K562 (cell line): ENCODE measurements at regions not wholly inside any gene's neighbourhood (a gene's known extent, or its start where the extent isn't known, plus 50 kb on each side); places are given as distances from the start of the nearest gene placed in this dataset.

Source experiments
- ATAC-seq: fragments of 200-7000 bp; cut with Tn5 transposase; 3 replicates; pipeline ENCODE4 v1.9.1; 2020; ENCODE audit warnings: moderate library complexity
- BruUV-seq: library from RNA; stranded (reverse); fragments of 400-500 nt; replicated peaks from 2 replicates; lab custom pipeline; 2021; lab: Mats Ljungman, UMichigan
- CTCF ChIA-PET: fragments of 300-600 bp; formaldehyde crosslinking; extraction: SDS; loops from one replicate; lab custom pipeline; 2021; ENCODE audit warnings: low intra/inter-chr PET ratio; lab: Yijun Ruan, JAX
- POLR2A ChIA-PET: fragments of 300-600, 350-650 bp; sonication (Branson Sonifier 250); formaldehyde crosslinking; extraction: SDS; loops from one replicate; lab custom pipeline; 2021; ENCODE audit warnings: antibody characterized with exemption, inconsistent platforms; lab: Yijun Ruan, JAX
- DNase-seq, 4 experiments: peaks; one replicate each; pipeline versions ENCODE4 v3.0.0 to v3.0.0-alpha.2; 2011 to 2018; ENCODE audit warnings: low spot score in 3 of 4, mixed read lengths in 3 of 4; ENCODE audit errors: extremely low read depth in 1 of 4
- FAIRE-seq: peaks from 2 replicates; lab custom pipeline; 2011; peaks lifted over from hg19 to GRCh38; lab: Jason Lieb, UNC
- H2AFZ ChIP-seq: 2 replicates; pipeline ENCODE4 v1.6.0; 2011; ENCODE audit warnings: low read depth, low read length, control low read depth, inconsistent platforms
- H3K27ac ChIP-seq: fragments of 200-600 bp; 3 replicates; pipeline ENCODE4 v1.8.0; 2011; ENCODE audit warnings: low read depth, mild to moderate bottlenecking, control low read depth, inconsistent platforms, low read length, moderate library complexity, mixed read lengths; ENCODE audit errors: extremely low read depth
- H3K27me3 ChIP-seq, 2 experiments: fragments of 300-600 bp in 1 of 2; 2 replicates in 1 of 2; 3 replicates in 1 of 2; pipeline versions ENCODE4 v1.6.0 to v1.8.0; 2011; ENCODE audit warnings: inconsistent platforms in 2 of 2, low read length in 2 of 2, mild to moderate bottlenecking in 1 of 2, mixed read lengths in 1 of 2, moderate library complexity in 1 of 2; ENCODE audit not compliant: control insufficient read depth in 2 of 2, insufficient read depth in 2 of 2
- H3K36me3 ChIP-seq: fragments of 300-600 bp; 3 replicates; pipeline ENCODE4 v1.8.0; 2011; ENCODE audit warnings: mild to moderate bottlenecking, low read length, inconsistent platforms; ENCODE audit not compliant: control insufficient read depth, insufficient read depth
- H3K4me1 ChIP-seq, 2 experiments: fragments of 200-600 bp in 1 of 2; replicated peaks in 1 of 2; 2 replicates in 1 of 2; 3 replicates in 1 of 2; pipeline versions ENCODE4 v1.5.1 to v1.8.0; 2011; ENCODE audit warnings: inconsistent platforms in 2 of 2, low read length in 2 of 2, mild to moderate bottlenecking in 1 of 2, mixed read lengths in 1 of 2, moderate library complexity in 1 of 2; ENCODE audit not compliant: control insufficient read depth in 2 of 2, insufficient read depth in 2 of 2
- H3K4me2 ChIP-seq: 2 replicates; pipeline ENCODE4 v1.6.1; 2011; ENCODE audit warnings: low read length, control low read depth, inconsistent platforms, mixed read lengths; ENCODE audit not compliant: insufficient read depth
- H3K4me3 ChIP-seq: fragments of 200-600 bp; sonication (generic), shearing (Covaris generic); 2 replicates; pipeline ENCODE4 v1.5.1; 2016; ENCODE audit warnings: control low read depth, inconsistent platforms
- H3K79me2 ChIP-seq: fragments of 200-600 bp; 3 replicates; pipeline ENCODE4 v1.8.0; 2011; ENCODE audit warnings: low read length, inconsistent platforms; ENCODE audit not compliant: control insufficient read depth, insufficient read depth
- H3K9ac ChIP-seq, 2 experiments: 2 replicates each; pipeline versions ENCODE4 v1.6.0 to v1.6.1; 2011; ENCODE audit warnings: low read depth in 2 of 2, low read length in 2 of 2, control low read depth in 1 of 2, inconsistent platforms in 1 of 2, mild to moderate bottlenecking in 1 of 2, mixed read lengths in 1 of 2; ENCODE audit not compliant: insufficient read depth in 1 of 2
- H3K9me1 ChIP-seq: one replicate; pipeline ENCODE4 v1.6.0; 2011; ENCODE audit warnings: inconsistent platforms, mild to moderate bottlenecking, low read length, moderate library complexity; ENCODE audit not compliant: control insufficient read depth, insufficient read depth
- H3K9me3 ChIP-seq: replicated peaks from 2 replicates; pipeline ENCODE4 v1.5.1; 2011; ENCODE audit warnings: low read depth, low read length, inconsistent platforms; ENCODE audit not compliant: control insufficient read depth, insufficient read depth
- H4K20me1 ChIP-seq: replicated peaks from 2 replicates; pipeline ENCODE4 v1.6.1; 2011; ENCODE audit warnings: low read length, inconsistent platforms, mixed read lengths; ENCODE audit not compliant: control insufficient read depth, insufficient read depth
- ETV6 ChIP-seq, 3 experiments: fragments of 150-350 bp in 1 of 3; sonication (generic) in 1 of 3; formaldehyde crosslinking in 1 of 3; IDR thresholded peaks; 2 replicates each; pipeline versions ENCODE4 v1.6.1 to v1.8.0; 2014 to 2022; ENCODE audit warnings: borderline replicate concordance in 2 of 3, low read depth in 2 of 3, antibody characterized with exemption in 1 of 3, low read length in 1 of 3, mild to moderate bottlenecking in 1 of 3, missing genetic modification reagents in 1 of 3
- GTF2F1 ChIP-seq: IDR thresholded peaks from 2 replicates; pipeline ENCODE4 v1.6.1; 2011; ENCODE audit warnings: low read depth, low read length, improper control_type of control experiment
- NCOA2 ChIP-seq, 2 experiments: fragments of 450-650 bp; IDR thresholded peaks; 2 replicates each; pipeline ENCODE4 v1.6.1; 2018; ENCODE audit warnings: mild to moderate bottlenecking in 2 of 2, moderate library complexity in 1 of 2; ENCODE audit not compliant: partially characterized antibody in 2 of 2
- NFXL1 ChIP-seq: fragments of 450-650 bp; formaldehyde crosslinking; IDR thresholded peaks from 2 replicates; pipeline ENCODE4 v1.4.0; 2021; ENCODE audit warnings: mild to moderate bottlenecking
- POLR2AphosphoS5 ChIP-seq: IDR thresholded peaks from 2 replicates; pipeline ENCODE4 v1.6.1; 2011; ENCODE audit warnings: mild to moderate bottlenecking, low read depth, low read length, moderate library complexity; ENCODE audit not compliant: control insufficient read depth, insufficient read depth
- PYGO2 ChIP-seq: fragments of 450-650 bp; IDR thresholded peaks from 2 replicates; pipeline ENCODE4 v1.6.1; 2016; ENCODE audit warnings: mild to moderate bottlenecking, missing genetic modification characterization, moderate library complexity, missing compliant biosample characterization
- RREB1 ChIP-seq: fragments of 250-450 bp; sonication (Bioruptor Pico); IDR thresholded peaks from 2 replicates; pipeline ENCODE4 v1.4.0; 2020
- ZBTB7A ChIP-seq: IDR thresholded peaks from 2 replicates; pipeline ENCODE4 v1.6.1; 2011; ENCODE audit warnings: low read depth, mild to moderate bottlenecking, low read length, moderate library complexity, borderline replicate concordance; ENCODE audit not compliant: control insufficient read depth
- ZNF146 ChIP-seq: IDR thresholded peaks from one replicate; pipeline ENCODE4 v1.6.1; 2018; ENCODE audit warnings: missing compliant biosample characterization; ENCODE audit not compliant: unreplicated experiment
- ZNF232 ChIP-seq: sonication (generic); formaldehyde crosslinking; IDR thresholded peaks from 2 replicates; pipeline ENCODE4 v1.8.0; 2022; ENCODE audit warnings: mild to moderate bottlenecking, missing genetic modification reagents
- ZNF239 ChIP-seq: fragments of 250-450 bp; sonication (Bioruptor Pico); IDR thresholded peaks from 2 replicates; pipeline ENCODE4 v1.4.0; 2020; ENCODE audit warnings: mild to moderate bottlenecking
- ZNF384 ChIP-seq: IDR thresholded peaks from 2 replicates; pipeline ENCODE4 v1.6.1; 2012; ENCODE audit warnings: low read depth, low read length, improper control_type of control experiment
- ZNF436 ChIP-seq: fragments of 250-450, 450-650 bp; sonication (Bioruptor Pico); formaldehyde crosslinking; IDR thresholded peaks from 2 replicates; pipeline ENCODE4 v1.7.0; 2020; ENCODE audit warnings: mild to moderate bottlenecking
- ZNF444 ChIP-seq: fragments of 250-450 bp; sonication (Bioruptor Pico); IDR thresholded peaks from 2 replicates; pipeline ENCODE4 v1.4.0; 2020; ENCODE audit warnings: mild to moderate bottlenecking, moderate library complexity
- ZNF764 ChIP-seq: fragments of 250-450 bp; sonication (Bioruptor Pico); IDR thresholded peaks from 2 replicates; pipeline ENCODE4 v1.4.0; 2020; ENCODE audit warnings: low read depth, mild to moderate bottlenecking, moderate library complexity
- WGBS: fragments of 100-300 bp; shearing (Covaris generic); methylation state at CpG from one replicate; pipeline ENCODE4 v1.1.6; 2016; ENCODE audit warnings: low coverage, mixed read lengths; ENCODE audit not compliant: insufficient coverage; ENCODE audit errors: missing lambda C conversion rate; 5-methylcytosine and 5-hydroxymethylcytosine counted together
- in situ Hi-C: fragments of 300-500 bp; cut with MboI; formaldehyde crosslinking; loops from 4 replicates; pipeline ENCODE4 v1.15.0; 2018; ENCODE audit warnings: inconsistent platforms, mixed read lengths
- intact Hi-C: fragments of 100-400 bp; cut with micrococcal nuclease; formaldehyde crosslinking; loops from 2 replicates; pipeline ENCODE4 v1.14.2; 2022

GRCh38 chr3:107258300-107258699 lies 118.9 kb upstream of the CCDC54 start:
- POLR2A ChIA-PET: no interaction called here
- no peaks in the 10 kb centered on the region for H4K20me1 ChIP-seq
- DNase-seq: no peak
- H2AFZ ChIP-seq: no peak overlapping the region
- no peak overlapping the region for H3K4me2 ChIP-seq
- CTCF ChIA-PET: no interaction called here
- no peaks in the 10 kb centered on the region for H3K36me3 ChIP-seq
- no peaks in the 10 kb centered on the region for H3K4me1 ChIP-seq
- H3K27me3 ChIP-seq: no peaks in the 10 kb centered on the region
- H3K27ac ChIP-seq: no peak overlapping the region
- ATAC-seq: no peak
- 0% methylated on average over 1 of the region's 1 CpG for WGBS
- H3K9me3 ChIP-seq: no peaks in the 10 kb centered on the region
- no peak for FAIRE-seq
- in situ Hi-C loops (no loop called here), intact Hi-C loops (no loop called here)
- H3K9me1 ChIP-seq: no peaks in the 10 kb centered on the region
- no TSS peak for BruUV-seq
- H3K4me3 ChIP-seq: no peak overlapping the region
- H3K9ac ChIP-seq: no peak overlapping the region
- H3K79me2 ChIP-seq: no peaks in the 10 kb centered on the region
- TF ChIP-seq ZBTB7A: no peak
- TF ChIP-seq ZNF384: no peak
- TF ChIP-seq ZNF436 (CRISPR knock-in tag): no peak
- TF ChIP-seq GTF2F1: no peak
- TF ChIP-seq ZNF239 (CRISPR knock-in tag): no peak
- no peak for TF ChIP-seq PYGO2 (tag)
- TF ChIP-seq ZNF146 (CRISPR knock-in tag): no peak
- TF ChIP-seq NCOA2 (IDR thresholded peaks at IDR 0.05; ENCODE audit: partially characterized antibody in 2 of 2): no peak
- no peak for TF ChIP-seq NFXL1 (CRISPR knock-in tag)
- no peak for TF ChIP-seq RREB1 (CRISPR knock-in tag)
- TF ChIP-seq ZNF764 (CRISPR knock-in tag): no peak
- TF ChIP-seq POLR2AphosphoS5: no peak
- TF ChIP-seq ZNF232 (CRISPR knock-in tag): no peak
- TF ChIP-seq ZNF444: no peak
- no peak for TF ChIP-seq ETV6 (IDR thresholded peaks at IDR 0.05; ENCODE audit: borderline replicate concordance in 1 of 2, low read depth in 2 of 2, low read length in 1 of 2)
- TF ChIP-seq ETV6 (CRISPR knock-in tag; IDR thresholded peaks at IDR 0.05; ENCODE audit: borderline replicate concordance): no peak
